Sigmoid colon (tissue), 4 donors: ENCODE measurements at regions not wholly inside any gene's neighbourhood (a gene's known extent, or its start where the extent isn't known, plus 50 kb on each side); places are given as distances from the start of the nearest gene placed in this dataset.
"Not testable (repeated sequence)": the region's sequence is repeated elsewhere in the genome, so short reads cannot be mapped to it uniquely, and the experiment has no call there.

Experiments
- EP300 ChIP-seq, 4 donors: sonication (generic); formaldehyde crosslinking; IDR thresholded peaks; one replicate each; pipeline ENCODE4 v1.6.1; 2017; ENCODE audit warnings: antibody characterized with exemption in 4 of 4
- POLR2A ChIP-seq, 2 donors: fragments of 450-650 bp; IDR thresholded peaks; one replicate each; pipeline ENCODE4 v1.6.1; 2016; ENCODE audit warnings: antibody characterized with exemption in 2 of 2, mild to moderate bottlenecking in 2 of 2, moderate library complexity in 2 of 2
- POLR2AphosphoS5 ChIP-seq, 4 donors: sonication (generic); formaldehyde crosslinking; IDR thresholded peaks; one replicate each; pipeline ENCODE4 v1.6.1; 2017; ENCODE audit warnings: antibody characterized with exemption in 4 of 4
- TF ChIP-seq, protein P1 (sequence below), 4 experiments: fragments of 450-650 bp in 3 of 4; fragments of 200-600 bp in 1 of 4; IDR thresholded peaks; one replicate each; pipeline ENCODE4 v1.5.1; 2016 to 2019; ENCODE audit warnings: antibody characterized with exemption in 4 of 4, mild to moderate bottlenecking in 3 of 4, moderate library complexity in 2 of 4

DNA sequence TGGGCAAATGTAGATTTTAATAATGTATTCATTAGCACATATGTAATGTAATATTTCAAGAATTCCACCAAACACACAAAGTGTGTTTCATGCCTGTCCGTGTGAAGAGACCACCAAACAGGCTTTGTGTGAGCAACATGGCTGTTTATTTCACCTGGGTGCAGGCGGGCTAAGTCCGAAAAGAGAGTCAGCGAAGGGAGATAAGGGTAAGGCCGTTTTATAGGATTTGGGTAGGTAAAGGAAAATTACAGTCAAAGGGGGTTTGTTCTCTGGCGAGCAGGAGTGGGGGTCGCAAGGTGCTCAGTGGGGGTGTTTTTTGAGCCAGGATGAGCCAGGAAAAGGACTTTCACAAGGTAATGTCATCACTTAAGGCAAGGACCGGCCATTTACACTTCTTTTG, 875.8 kb downstream of the TBL1XR1 start:
- TF ChIP-seq, protein P1, sequence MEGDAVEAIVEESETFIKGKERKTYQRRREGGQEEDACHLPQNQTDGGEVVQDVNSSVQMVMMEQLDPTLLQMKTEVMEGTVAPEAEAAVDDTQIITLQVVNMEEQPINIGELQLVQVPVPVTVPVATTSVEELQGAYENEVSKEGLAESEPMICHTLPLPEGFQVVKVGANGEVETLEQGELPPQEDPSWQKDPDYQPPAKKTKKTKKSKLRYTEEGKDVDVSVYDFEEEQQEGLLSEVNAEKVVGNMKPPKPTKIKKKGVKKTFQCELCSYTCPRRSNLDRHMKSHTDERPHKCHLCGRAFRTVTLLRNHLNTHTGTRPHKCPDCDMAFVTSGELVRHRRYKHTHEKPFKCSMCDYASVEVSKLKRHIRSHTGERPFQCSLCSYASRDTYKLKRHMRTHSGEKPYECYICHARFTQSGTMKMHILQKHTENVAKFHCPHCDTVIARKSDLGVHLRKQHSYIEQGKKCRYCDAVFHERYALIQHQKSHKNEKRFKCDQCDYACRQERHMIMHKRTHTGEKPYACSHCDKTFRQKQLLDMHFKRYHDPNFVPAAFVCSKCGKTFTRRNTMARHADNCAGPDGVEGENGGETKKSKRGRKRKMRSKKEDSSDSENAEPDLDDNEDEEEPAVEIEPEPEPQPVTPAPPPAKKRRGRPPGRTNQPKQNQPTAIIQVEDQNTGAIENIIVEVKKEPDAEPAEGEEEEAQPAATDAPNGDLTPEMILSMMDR (IDR thresholded peaks at IDR 0.05): not testable (repeated sequence)
- TF ChIP-seq POLR2A, POLR2AphosphoS5, EP300 (IDR thresholded peaks at IDR 0.05): not testable (repeated sequence)
